ENCODE measurements at regions not wholly inside any gene's neighbourhood (a gene's known extent, or its start where the extent isn't known, plus 50 kb on each side); places are given as distances from the start of the nearest gene placed in this dataset.

DNA sequence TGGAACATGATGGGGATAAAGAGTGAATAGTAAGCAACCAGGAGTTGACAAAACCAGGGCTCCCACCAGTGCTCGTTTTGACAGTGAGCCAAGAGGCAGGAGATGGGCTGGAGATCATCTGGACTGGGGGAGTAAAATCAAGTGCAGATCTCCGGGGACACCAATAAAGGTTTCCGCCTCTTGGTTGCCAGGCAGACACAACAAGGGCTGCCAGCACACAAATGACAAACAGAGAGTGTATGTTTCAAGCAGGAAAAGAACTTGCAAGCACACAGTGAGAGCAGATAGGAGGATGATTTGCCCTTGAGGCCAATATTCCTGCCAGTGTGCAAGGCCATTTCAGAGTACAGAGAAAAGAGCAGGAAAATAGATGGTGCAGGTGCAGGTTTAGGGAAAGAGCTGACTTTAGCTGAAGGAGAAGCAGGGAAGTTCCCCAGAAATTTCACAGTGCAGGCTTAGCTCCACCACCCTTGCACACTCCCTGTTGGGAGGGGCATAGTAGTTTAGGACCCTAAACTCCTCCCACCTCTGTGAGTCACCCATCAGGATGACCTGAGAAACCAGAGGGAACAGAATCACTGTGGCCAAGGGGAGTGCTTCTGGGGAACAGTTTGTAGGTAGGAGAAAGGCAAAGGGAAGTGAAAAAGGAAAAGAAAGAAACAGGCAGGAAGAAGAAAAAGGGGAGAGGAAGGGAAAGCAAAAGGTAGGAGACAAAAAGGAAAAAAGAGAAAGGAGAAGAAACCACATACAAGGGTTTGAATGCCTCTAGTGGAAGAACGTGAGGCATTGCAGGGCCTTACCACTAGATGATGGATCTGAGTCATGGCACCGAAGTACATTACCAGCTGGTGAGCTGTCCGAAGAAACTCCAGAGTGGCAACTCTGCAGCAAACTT is 404.4 kb downstream of the SLC6A15 start:
- TF ChIP-seq, protein P1, sequence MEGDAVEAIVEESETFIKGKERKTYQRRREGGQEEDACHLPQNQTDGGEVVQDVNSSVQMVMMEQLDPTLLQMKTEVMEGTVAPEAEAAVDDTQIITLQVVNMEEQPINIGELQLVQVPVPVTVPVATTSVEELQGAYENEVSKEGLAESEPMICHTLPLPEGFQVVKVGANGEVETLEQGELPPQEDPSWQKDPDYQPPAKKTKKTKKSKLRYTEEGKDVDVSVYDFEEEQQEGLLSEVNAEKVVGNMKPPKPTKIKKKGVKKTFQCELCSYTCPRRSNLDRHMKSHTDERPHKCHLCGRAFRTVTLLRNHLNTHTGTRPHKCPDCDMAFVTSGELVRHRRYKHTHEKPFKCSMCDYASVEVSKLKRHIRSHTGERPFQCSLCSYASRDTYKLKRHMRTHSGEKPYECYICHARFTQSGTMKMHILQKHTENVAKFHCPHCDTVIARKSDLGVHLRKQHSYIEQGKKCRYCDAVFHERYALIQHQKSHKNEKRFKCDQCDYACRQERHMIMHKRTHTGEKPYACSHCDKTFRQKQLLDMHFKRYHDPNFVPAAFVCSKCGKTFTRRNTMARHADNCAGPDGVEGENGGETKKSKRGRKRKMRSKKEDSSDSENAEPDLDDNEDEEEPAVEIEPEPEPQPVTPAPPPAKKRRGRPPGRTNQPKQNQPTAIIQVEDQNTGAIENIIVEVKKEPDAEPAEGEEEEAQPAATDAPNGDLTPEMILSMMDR (IDR thresholded peaks at IDR 0.05; ENCODE audit: insufficient read depth, low read depth, low read length): peak; percentile 65
- TF ChIP-seq EZH2 (IDR thresholded peaks at IDR 0.05; ENCODE audit: insufficient read depth, low read length): no peak

Data from astrocyte (in vitro differentiated cells and primary cell).